NOMO-1 treated with dmso at 0.1 percent for 144 hours (cell line): ENCODE measurements at regions not wholly inside any gene's neighbourhood (a gene's known extent, or its start where the extent isn't known, plus 50 kb on each side); places are given as distances from the start of the nearest gene placed in this dataset.

Experiments used
- DNase-seq: peaks from one replicate; lab custom pipeline; 2025; ENCODE audit not compliant: unreplicated experiment; lab: John Stamatoyannopoulos, UW

DNA sequence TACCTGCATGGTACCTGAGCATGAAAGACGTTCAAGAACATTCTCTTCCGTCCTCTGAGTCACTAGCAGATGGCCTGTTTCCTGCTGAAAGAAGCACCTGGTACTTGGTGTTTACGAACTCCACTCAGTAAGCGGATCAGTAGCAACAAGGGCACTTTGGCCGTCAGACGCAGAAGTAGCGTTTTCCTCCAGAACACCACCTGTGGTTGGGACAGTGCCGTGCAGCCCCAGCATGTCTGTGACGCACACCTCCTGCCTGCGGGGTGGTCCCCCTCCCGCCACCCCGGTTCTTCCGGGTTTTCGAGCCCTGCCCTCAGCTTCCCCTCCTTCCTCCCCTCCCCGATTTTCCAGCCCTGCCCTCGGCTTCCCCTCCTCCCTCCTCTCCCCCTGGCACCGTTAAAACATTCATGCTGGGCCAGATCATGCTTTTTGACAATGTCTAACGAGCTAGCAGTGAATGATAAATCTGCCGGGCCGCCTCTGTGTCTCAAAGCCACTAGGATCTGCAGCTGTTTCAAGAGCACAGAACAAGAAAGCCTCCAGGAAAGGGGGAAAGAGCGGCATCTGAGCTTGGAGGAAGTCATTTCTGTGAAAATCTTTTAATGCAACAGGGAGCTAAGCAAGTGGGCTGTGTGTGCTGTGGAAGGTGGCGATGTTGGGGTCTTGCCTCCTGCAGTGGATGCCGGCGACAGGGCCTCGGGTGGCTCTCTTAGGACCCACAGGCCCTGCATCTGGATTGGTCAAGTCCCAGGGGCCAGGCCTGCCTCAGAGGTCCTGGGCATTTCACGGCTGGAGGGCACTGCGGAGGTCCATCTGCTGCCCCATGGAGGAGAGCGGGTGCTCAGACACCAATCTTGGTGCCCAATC is 207.9 kb downstream of the ERMARD start:
- DNase-seq = peak; percentile 71

DNA sequence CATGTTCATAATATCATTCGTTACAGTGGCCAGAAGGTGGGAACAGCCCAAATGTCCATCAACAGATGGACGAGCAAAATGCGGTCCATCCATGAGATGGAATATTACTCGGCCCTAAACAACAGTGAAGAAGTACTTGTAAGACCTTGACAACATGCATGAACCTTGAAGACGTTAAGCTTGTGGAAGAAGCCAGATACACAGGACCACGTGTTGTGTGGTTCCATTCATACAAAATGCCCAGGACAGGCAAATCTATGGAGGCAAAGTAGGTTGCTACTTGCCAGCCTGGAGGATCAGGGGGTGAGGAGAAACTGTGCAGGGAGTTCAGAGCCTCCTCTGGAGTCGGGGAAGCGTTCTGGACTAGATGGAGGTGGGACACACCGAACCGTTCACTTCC is 207.1 kb downstream of the ERMARD start:
- DNase-seq = no peak

DNA sequence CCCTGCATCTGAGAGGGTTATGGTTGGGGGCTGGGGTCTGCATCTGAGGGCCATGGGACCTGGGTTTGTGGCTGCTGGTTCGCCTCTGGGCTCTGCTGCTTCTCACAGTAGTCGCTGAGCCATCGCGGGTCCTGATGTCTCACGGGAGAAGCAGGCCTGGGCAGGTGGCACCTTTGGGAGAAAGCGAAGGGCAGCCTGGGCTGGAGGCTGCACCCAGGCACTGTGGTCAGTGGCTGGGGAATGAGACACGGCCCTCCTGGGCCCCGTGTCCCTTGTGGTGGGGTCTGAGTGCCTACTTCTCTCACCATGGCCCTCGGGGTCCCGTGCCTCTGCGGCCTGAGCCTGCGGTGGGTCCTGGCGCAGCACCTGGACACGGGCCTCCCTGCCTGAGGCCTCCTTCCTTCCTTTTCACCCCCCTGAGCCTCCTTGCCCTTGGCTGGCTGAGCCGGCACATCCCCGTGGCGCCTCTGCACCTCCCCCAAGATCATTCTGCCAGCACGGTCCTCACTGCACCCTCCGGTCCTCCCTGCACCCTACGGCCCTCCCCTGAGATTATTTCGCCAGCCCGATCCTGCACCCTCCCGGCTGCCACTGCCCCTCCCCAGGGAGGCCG is 206.0 kb downstream of the ERMARD start:
- DNase-seq = no peak

DNA sequence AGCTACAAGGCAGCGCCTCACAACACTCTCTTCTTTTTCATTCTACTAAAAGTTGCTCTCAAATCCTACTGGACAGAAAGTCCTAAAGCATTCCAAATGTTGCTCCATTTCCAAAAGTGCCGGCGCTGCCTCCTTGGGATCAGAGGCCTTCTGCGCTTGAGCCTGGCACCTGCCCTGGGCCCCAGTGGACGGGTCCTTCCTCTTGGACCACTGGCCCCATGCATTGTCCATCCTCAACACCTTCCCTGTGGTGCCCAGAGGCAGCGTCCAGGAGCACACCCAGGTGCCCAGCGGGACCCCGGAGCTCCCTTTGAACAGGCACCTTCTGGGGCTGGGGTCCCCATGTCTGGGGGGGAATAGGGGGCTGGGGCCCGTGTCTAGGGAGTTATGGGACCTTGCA is 205.2 kb downstream of the ERMARD start:
- no peak for DNase-seq

- peak; percentile 90 for DNase-seq
These were observed 204.5 kb downstream of the ERMARD start for GRCh38 chr6:169955731-169956437.

GRCh38 chr6:169954977-169955376 is 203.6 kb downstream of the ERMARD start:
- DNase-seq = no peak

DNA sequence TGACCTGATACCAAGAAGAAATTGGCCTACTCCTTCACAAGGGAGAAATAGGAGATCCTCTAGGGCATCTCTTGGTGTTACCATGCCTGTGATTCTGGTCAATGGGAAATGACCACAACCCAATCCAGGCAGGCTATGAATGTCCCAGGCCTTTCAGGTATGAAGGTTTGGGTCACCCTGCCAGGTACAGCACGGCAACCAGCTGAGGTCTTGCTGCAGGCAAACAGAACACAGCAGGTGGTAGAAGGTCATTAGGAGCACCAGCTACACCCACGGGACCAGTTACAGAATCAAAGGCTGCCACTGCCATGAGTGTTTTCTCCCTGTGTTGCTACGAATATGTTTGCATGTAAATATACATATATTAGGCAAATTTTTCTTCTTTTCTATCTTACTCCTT is 202.3 kb downstream of the ERMARD start:
- DNase-seq = no peak

DNA sequence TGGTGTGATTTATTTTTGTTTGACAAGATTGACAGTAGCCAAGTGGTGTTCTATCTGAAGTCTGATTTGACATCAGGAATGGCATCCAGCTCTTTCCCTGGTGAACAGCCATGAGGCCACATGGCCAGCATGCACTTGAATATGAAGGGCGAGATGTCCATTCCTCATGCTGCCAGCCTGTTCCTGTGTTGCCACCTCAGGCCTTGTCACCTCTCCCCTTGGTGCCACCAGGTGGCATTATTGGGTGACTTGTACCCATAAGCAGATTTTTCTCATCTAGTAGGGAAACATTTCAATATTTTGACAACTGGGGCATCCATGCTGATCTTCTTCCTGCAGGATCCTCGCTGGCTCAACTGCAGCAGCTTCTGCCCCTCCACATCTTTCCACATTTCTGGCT is 199.1 kb downstream of the ERMARD start:
- DNase-seq = no peak

DNA sequence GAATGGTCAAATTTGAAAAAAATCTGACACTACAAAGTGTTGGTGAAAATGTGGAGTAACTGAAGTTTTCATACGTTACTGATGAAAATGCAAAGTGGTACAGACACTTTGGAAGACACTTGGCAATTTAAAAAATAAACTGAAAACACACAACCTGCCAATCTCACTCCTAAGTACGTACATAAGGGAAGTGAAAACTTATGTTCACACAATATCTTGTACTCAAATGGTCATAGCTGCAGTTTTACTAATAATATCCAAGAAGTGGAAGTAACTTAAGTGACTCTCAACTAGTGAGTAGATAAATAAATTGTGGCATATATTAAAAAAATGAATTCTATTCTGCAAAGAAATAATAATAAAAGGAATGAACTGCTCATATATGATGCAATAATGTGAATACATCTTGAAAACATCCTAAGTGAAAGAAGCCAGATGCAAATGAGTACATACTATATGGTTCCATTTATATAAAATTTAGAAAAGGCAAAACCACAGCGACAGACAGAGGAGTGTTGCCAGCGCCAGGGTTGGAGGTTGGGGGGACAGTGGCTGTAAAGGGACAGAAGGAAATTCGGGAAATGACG is 198.2 kb downstream of the ERMARD start:
- no peak for DNase-seq

- DNase-seq = no peak
These were observed 195.5 kb downstream of the ERMARD start for GRCh38 chr6:169946971-169947370.

DNA sequence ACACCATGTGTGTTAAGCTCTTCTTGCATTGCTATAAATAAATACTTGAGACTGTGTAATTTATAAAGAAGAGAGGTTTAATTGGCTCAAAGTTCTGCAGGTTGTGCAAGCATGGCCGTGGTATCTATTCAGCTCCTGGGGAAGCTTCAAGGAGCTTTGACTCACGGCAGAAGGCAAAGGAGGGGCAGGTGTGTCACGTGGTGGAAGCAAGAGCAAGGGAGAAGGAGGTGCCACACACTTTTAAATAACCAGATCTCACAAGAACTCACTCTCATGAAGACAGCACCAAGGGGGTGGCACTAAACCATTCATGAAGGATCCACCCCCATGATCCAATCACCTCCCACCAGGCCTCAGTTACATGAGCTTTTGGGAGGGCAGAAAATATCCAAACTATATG is 193.7 kb downstream of the ERMARD start:
- no peak for DNase-seq

- no peak for DNase-seq
These were observed 193.0 kb downstream of the ERMARD start for GRCh38 chr6:169944415-169944814.

GRCh38 chr6:169944061-169944337 is 192.6 kb downstream of the ERMARD start:
- DNase-seq = no peak

DNA sequence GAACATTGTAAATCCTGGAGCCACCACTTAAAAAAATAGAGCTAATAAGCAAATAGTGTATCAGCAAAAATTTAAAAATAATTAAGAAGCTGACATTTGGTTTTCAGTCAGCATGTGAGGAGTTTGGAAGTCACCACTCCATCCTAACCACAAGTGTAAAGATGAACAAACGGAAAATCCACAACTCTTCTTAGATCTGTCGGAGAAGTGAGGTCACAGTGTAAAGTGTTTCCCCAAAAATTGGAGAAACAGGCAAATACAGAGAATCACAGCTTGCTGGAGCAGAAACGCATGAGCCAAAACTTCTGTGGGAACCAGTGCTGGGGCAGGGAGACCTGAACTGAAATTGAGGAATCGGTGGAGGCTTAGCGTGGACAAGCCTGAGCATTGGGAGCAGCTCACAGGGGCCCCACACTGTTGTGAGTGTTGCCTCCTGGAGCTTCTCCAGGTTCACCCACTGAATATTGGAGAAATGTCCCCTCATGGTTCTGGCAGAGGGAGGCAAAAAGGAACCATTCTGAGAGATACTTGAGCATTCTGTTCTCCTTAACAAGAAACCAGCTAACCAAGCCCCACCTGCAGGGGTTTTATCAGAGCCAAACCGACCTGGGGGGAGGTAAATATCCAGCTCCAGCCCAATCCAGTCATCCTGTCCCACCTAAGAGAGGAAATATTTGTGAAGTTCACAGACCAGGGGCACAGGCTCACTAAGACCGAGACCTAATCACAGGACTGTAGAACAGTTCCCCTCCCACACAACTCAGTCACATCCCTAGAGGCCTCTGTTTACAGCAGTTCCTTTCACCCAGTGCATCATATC is 192.0 kb downstream of the ERMARD start:
- no peak for DNase-seq

DNA sequence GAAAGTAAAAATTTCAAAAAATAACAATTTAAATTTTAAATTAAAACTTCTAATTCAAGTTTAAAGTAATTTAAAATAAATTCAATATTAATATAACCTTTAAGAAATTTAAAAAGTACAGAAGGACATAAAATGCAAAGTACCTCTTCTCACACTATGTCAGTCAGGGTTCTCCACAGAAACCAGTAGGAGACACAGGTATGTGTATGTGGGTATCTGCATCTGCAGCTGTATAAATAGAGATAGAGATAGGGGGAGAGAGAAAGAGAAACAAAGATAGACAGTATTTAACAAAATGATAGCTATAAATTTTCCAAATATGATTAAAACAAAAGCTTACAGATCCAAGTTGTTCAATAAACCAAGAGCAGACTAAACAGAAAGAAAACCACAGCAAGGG is 190.8 kb downstream of the ERMARD start:
- no peak for DNase-seq

DNA sequence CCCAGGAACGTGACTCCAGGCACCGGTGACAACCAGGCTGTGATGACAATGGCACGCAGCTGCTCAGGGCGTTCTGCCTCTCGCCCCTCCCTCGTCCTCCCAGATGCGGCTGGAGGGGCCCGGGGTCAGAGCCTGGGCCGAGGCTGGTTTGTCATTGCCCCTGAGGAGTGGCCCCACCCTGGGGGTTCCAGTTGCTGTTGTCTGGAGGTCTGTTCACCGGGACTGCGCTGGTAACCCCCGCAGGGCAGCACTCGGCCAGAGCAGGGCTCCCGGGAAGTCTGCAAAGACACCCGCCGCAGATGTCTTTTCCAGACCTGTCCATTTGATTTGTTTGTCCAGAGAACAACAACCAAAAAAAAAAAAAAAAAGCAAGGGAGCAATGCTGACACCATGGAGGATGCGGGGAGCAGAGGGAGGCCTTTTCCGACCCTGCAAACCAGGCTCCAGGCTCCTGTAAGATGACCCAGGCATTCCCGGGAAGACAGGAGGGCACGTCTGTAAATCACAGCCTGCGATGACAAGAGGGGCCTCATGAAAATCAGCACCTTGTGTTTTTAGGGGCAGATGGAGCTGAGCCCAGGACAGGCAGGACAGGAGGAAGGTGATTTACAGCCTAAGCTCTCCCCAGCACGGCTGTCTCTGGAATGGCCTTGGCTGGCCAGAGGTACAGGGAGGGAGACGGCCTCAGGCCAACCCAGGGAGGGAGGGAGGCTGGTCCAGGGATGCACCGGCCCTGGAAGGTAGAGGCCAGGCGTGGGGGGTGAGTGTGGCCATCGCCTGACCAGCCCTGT is 189.3 kb downstream of the ERMARD start:
- DNase-seq = no peak

- no peak for DNase-seq
These were observed 188.2 kb downstream of the ERMARD start for GRCh38 chr6:169939554-169940164.

GRCh38 chr6:169938731-169939130 is 187.3 kb downstream of the ERMARD start:
- no peak for DNase-seq

GRCh38 chr6:169938262-169938701 is 186.9 kb downstream of the ERMARD start:
- DNase-seq = no peak
